ENCODE measurements at regions not wholly inside any gene's neighbourhood (a gene's known extent, or its start where the extent isn't known, plus 50 kb on each side); places are given as distances from the start of the nearest gene placed in this dataset.

GRCh38 chr10:58951746-58952145 is 224.7 kb upstream of the PHYHIPL start:
- TF ChIP-seq, protein P1, sequence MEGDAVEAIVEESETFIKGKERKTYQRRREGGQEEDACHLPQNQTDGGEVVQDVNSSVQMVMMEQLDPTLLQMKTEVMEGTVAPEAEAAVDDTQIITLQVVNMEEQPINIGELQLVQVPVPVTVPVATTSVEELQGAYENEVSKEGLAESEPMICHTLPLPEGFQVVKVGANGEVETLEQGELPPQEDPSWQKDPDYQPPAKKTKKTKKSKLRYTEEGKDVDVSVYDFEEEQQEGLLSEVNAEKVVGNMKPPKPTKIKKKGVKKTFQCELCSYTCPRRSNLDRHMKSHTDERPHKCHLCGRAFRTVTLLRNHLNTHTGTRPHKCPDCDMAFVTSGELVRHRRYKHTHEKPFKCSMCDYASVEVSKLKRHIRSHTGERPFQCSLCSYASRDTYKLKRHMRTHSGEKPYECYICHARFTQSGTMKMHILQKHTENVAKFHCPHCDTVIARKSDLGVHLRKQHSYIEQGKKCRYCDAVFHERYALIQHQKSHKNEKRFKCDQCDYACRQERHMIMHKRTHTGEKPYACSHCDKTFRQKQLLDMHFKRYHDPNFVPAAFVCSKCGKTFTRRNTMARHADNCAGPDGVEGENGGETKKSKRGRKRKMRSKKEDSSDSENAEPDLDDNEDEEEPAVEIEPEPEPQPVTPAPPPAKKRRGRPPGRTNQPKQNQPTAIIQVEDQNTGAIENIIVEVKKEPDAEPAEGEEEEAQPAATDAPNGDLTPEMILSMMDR (IDR thresholded peaks at IDR 0.05; ENCODE audit: unreplicated experiment) = no peak
- no peaks in the 10 kb centered on the region for H3K36me3 Mint-ChIP-seq
- H3K4me1 Mint-ChIP-seq = peaks cover 22% of the 10 kb centered on the region
- H3K27ac Mint-ChIP-seq = no peak overlapping the region
- H3K4me3 Mint-ChIP-seq = no peak overlapping the region
- no peaks in the 10 kb centered on the region for H3K27me3 Mint-ChIP-seq (ENCODE audit: low read depth)
- no peak for DNase-seq (ENCODE audit: low spot score in 2 of 2, unreplicated experiment in 2 of 2)
- H3K9me3 Mint-ChIP-seq = no peaks in the 10 kb centered on the region

DNA sequence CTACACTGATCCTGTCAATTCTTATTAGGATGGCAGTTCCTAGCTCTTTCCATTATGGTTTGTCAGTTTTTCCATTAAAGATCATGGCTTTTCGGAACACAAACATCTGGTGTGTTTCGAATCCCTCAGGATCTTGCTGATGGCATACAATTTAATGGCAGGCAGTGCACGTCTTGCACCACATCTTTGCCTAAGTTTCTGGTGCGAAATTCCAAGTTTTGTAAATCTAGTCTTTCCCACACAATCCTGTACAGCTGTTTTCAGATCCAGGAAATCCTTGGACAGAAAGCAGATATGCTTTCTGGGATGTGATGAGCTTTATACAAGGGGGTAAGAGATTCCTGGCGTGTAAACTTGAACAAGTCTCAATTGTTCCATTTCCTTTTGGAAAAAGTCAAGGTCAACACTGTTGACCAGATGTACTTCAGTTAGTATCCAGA is 224.3 kb upstream of the PHYHIPL start:
- Mint-ChIP-seq H3K27me3 (ENCODE audit: low read depth) (no peaks in the 10 kb centered on the region), H3K9me3 (no peaks in the 10 kb centered on the region), H3K27ac (no peak overlapping the region), H3K4me3 (no peak overlapping the region), H3K4me1 (peaks cover 23% of the 10 kb centered on the region), H3K36me3 (no peaks in the 10 kb centered on the region)
- TF ChIP-seq, protein P1 (IDR thresholded peaks at IDR 0.05; ENCODE audit: unreplicated experiment) = no peak
- no peak for DNase-seq (ENCODE audit: low spot score in 2 of 2, unreplicated experiment in 2 of 2)

GRCh38 chr10:58952747-58953466 is 223.5 kb upstream of the PHYHIPL start:
- DNase-seq (ENCODE audit: low spot score in 2 of 2, unreplicated experiment in 2 of 2) = peak in 1 of 2 experiments; percentile 44
- Mint-ChIP-seq H3K9me3 (no peaks in the 10 kb centered on the region), H3K4me1 (peaks cover 23% of the 10 kb centered on the region), H3K4me3 (no peak overlapping the region), H3K27me3 (ENCODE audit: low read depth) (no peaks in the 10 kb centered on the region), H3K36me3 (no peaks in the 10 kb centered on the region), H3K27ac (no peak overlapping the region)
- TF ChIP-seq, protein P1 (IDR thresholded peaks at IDR 0.05; ENCODE audit: unreplicated experiment) = peak; percentile 70

- no peak overlapping the region for H3K4me3 Mint-ChIP-seq
- TF ChIP-seq, protein P1 (IDR thresholded peaks at IDR 0.05; ENCODE audit: unreplicated experiment) = no peak
- H3K9me3 Mint-ChIP-seq = no peaks in the 10 kb centered on the region
- H3K4me1 Mint-ChIP-seq = peaks cover 23% of the 10 kb centered on the region
- H3K27ac Mint-ChIP-seq = no peak overlapping the region
- no peaks in the 10 kb centered on the region for H3K27me3 Mint-ChIP-seq (ENCODE audit: low read depth)
- no peak for DNase-seq (ENCODE audit: low spot score in 2 of 2, unreplicated experiment in 2 of 2)
- H3K36me3 Mint-ChIP-seq = no peaks in the 10 kb centered on the region
Observed at GRCh38 chr10:58954178-58954577, 222.3 kb upstream of the PHYHIPL start.

GRCh38 chr10:58955615-58956014 is 220.8 kb upstream of the PHYHIPL start:
- H3K27ac Mint-ChIP-seq = no peak overlapping the region
- TF ChIP-seq, protein P1 (IDR thresholded peaks at IDR 0.05; ENCODE audit: unreplicated experiment) = no peak
- no peak overlapping the region for H3K4me3 Mint-ChIP-seq
- H3K27me3 Mint-ChIP-seq (ENCODE audit: low read depth) = no peaks in the 10 kb centered on the region
- H3K4me1 Mint-ChIP-seq = peaks cover 23% of the 10 kb centered on the region
- no peaks in the 10 kb centered on the region for H3K9me3 Mint-ChIP-seq
- no peaks in the 10 kb centered on the region for H3K36me3 Mint-ChIP-seq
- no peak for DNase-seq (ENCODE audit: low spot score in 2 of 2, unreplicated experiment in 2 of 2)
